Lower leg skin (tissue), 4 donors: ENCODE measurements at regions not wholly inside any gene's neighbourhood (a gene's known extent, or its start where the extent isn't known, plus 50 kb on each side); places are given as distances from the start of the nearest gene placed in this dataset.
"Not testable (repeated sequence)": the region's sequence is repeated elsewhere in the genome, so short reads cannot be mapped to it uniquely, and the experiment has no call there.

Experiments
- DNase-seq, 2 donors: peaks; one replicate each; pipeline ENCODE4 v3.0.0-alpha.2; 2019; ENCODE audit warnings: low spot score in 2 of 2
- H3K4me3 ChIP-seq: fragments of 200-600 bp; sonication (generic); 2 replicates; pipeline ENCODE4 v1.5.1; 2017; ENCODE audit warnings: mild to moderate bottlenecking, low read depth; ENCODE audit not compliant: poor library complexity, severe bottlenecking
- CTCF ChIP-seq, 3 donors: fragments of 450-650 bp; IDR thresholded peaks; one replicate each; pipeline ENCODE4 v1.5.1; 2016; ENCODE audit warnings: antibody characterized with exemption in 3 of 3, mild to moderate bottlenecking in 3 of 3, moderate library complexity in 2 of 3
- POLR2A ChIP-seq, 2 donors: fragments of 450-650 bp; IDR thresholded peaks; one replicate each; pipeline ENCODE4 v1.6.1; 2016 to 2017; ENCODE audit warnings: antibody characterized with exemption in 2 of 2, mild to moderate bottlenecking in 1 of 2, moderate library complexity in 1 of 2
- WGBS, 2 donors: methylation state at CpG; one replicate each; pipeline ENCODE4 v1.1.5; 2018; 5-methylcytosine and 5-hydroxymethylcytosine counted together
- intact Hi-C: fragments of 100-400 bp; cut with DNase I; formaldehyde crosslinking; loops from one replicate; pipeline ENCODE4 v1.15.0; 2023; ENCODE audit warnings: low total_unique reads

GRCh38 chr1:229905652-229906051 is 161.4 kb upstream of the GALNT2 start:
- H3K4me3 ChIP-seq: no peak overlapping the region
- no peak for TF ChIP-seq POLR2A (IDR thresholded peaks at IDR 0.05)
- TF ChIP-seq CTCF (IDR thresholded peaks at IDR 0.05): no peak
- DNase-seq: no peak
- 84 to 90% methylated on average over 1 of the region's 1 CpG for WGBS, 2 donors
- intact Hi-C loops: no loop called here

DNA sequence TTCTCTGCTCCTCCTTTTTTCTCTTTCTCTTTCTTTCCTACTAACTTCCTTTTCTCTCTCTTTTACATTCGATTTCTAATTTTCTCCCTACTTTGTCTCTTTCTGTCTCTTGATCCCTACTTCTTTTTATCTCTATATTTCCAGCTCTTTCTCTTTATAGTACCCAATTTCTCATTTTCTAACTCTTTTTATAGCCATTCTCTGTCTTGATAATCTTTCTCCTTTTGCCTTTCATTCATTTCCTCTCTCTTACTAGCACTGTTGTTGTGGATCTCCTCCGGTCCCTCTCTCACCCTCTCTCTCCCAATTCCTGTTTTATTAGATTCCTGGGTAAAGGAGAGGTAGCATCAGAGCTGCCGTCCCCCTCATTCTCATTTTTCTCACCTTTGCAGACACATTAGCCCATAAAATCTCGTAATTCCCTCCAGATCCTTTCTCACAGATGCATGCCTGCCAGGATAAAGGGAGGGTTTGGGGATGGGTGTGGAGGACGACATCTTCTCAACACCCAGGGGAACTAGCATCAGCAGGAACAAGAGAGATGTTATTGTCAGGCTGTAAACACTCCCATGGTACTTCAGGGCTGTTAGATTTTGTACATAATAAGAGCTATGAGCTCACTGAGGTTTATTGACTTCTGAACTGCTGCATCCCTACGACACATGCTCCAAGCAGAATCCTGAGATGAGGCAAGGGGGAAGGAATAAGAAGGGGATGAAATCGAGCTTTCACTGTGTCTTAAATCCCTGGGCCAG is 159.0 kb upstream of the GALNT2 start:
- intact Hi-C loops: no loop called here
- WGBS, 2 donors: 32 to 37% methylated on average over 7 of the region's 7 CpGs
- no peak for TF ChIP-seq CTCF (IDR thresholded peaks at IDR 0.05)
- TF ChIP-seq POLR2A (IDR thresholded peaks at IDR 0.05): no peak
- no peak for DNase-seq
- H3K4me3 ChIP-seq: no peak overlapping the region

- no peak for DNase-seq
- no peak for TF ChIP-seq POLR2A (IDR thresholded peaks at IDR 0.05)
- no peak for TF ChIP-seq CTCF (IDR thresholded peaks at IDR 0.05)
- WGBS, 2 donors: 38 to 52% methylated on average over 4 of the region's 4 CpGs
- intact Hi-C loops: no loop called here
- H3K4me3 ChIP-seq: no peak overlapping the region
These were observed 158.3 kb upstream of the GALNT2 start for GRCh38 chr1:229908689-229909088.

DNA sequence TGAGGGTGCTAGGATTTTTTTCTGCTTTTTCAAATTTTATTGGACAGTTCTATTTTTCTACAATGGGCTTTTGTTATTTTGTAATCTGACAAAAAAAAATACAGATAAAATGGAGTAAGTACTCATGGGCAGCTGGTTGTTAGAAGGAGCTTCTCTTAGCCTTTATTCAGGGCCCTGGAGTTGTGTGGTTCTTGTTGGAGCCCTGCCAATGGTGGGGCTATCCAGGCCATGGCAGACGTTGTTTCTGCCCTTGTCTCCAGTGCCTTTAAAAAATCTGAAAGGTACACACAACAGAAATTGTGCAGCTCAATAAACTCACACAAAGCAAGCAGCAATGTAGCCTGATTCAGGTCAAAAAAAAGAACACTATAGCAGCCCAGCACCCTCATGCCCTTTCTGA is 153.5 kb upstream of the GALNT2 start:
- TF ChIP-seq POLR2A (IDR thresholded peaks at IDR 0.05) (no peak), CTCF (IDR thresholded peaks at IDR 0.05) (no peak)
- no peak for DNase-seq
- intact Hi-C loops: no loop called here
- H3K4me3 ChIP-seq: no peak overlapping the region
- 5 to 6% methylated on average over 1 of the region's 1 CpG for WGBS, 2 donors

- DNase-seq, intact Hi-C loops, H3K4me3 ChIP-seq: not testable (repeated sequence)
- 95 to 97% methylated on average over 10 of the region's 10 CpGs for WGBS, 2 donors
These were observed 147.6 kb upstream of the GALNT2 start for GRCh38 chr1:229919488-229919887.

GRCh38 chr1:229920683-229921082 is 146.4 kb upstream of the GALNT2 start:
- H3K4me3 ChIP-seq: no peak overlapping the region
- 93 to 97% methylated on average over 2 of the region's 2 CpGs for WGBS, 2 donors
- TF ChIP-seq POLR2A (IDR thresholded peaks at IDR 0.05) (no peak), CTCF (IDR thresholded peaks at IDR 0.05) (no peak)
- intact Hi-C loops: no loop called here
- no peak for DNase-seq
